HCT116 (cell line): ENCODE measurements at regions not wholly inside any gene's neighbourhood (a gene's known extent, or its start where the extent isn't known, plus 50 kb on each side); places are given as distances from the start of the nearest gene placed in this dataset.

ENCODE experiments used
- EGR1 ChIP-seq: IDR thresholded peaks from 2 replicates; pipeline ENCODE4 v1.6.1; 2012; ENCODE audit warnings: low read depth
- EZH2 ChIP-seq: fragments of 200-600 bp; sonication (generic); IDR thresholded peaks from 2 replicates; pipeline ENCODE4 v1.6.1; 2017; ENCODE audit warnings: antibody characterized with exemption, mixed run types
- EZH2phosphoT487 ChIP-seq: fragments of 200-600 bp; IDR thresholded peaks from 2 replicates; pipeline ENCODE4 v1.6.1; 2018; ENCODE audit warnings: antibody characterized with exemption, borderline replicate concordance
- POLR2A ChIP-seq: IDR thresholded peaks from 2 replicates; pipeline ENCODE4 v1.7.0; 2011; ENCODE audit warnings: borderline replicate concordance; ENCODE audit not compliant: insufficient read depth, insufficient read length; ENCODE audit errors: extremely low read depth
- POLR2AphosphoS5 ChIP-seq: IDR thresholded peaks from 2 replicates; pipeline ENCODE4 v1.6.1; 2011; ENCODE audit warnings: mild to moderate bottlenecking, low read depth, low read length, moderate library complexity
- RAD21 ChIP-seq: IDR thresholded peaks from 2 replicates; pipeline ENCODE4 v1.6.1; 2012; ENCODE audit warnings: low read depth, mild to moderate bottlenecking
- SIN3A ChIP-seq: IDR thresholded peaks from 2 replicates; pipeline ENCODE4 v1.6.1; 2012; ENCODE audit warnings: low read depth
- SP1 ChIP-seq: IDR thresholded peaks from 2 replicates; pipeline ENCODE4 v1.6.1; 2012; ENCODE audit warnings: low read depth
- SRF ChIP-seq: IDR thresholded peaks from 2 replicates; pipeline ENCODE4 v1.6.1; 2012; ENCODE audit warnings: low read depth
- TCF7L2 ChIP-seq: IDR thresholded peaks from 2 replicates; pipeline ENCODE4 v1.7.0; 2011; ENCODE audit warnings: borderline replicate concordance, inconsistent platforms; ENCODE audit not compliant: insufficient read depth, insufficient read length; ENCODE audit errors: extremely low read depth
- YY1 ChIP-seq: IDR thresholded peaks from 2 replicates; pipeline ENCODE4 v1.6.1; 2011; ENCODE audit warnings: low read length, low read depth, moderate library complexity, mild to moderate bottlenecking; ENCODE audit not compliant: insufficient replicate concordance; ENCODE audit errors: extremely low read depth
- ZNF274 ChIP-seq: fragments of 200-500 bp; sonication (Bioruptor generic); IDR thresholded peaks from 2 replicates; pipeline ENCODE4 v1.6.1; 2014; ENCODE audit warnings: mild to moderate bottlenecking, low read depth, low read length, inconsistent platforms
- TF ChIP-seq, protein P1 (sequence below), 3 experiments: fragments of 200-600 bp in 1 of 3; sonication (generic) in 1 of 3; IDR thresholded peaks in 2 of 3; conservative IDR thresholded peaks in 1 of 3; 2 replicates each; pipeline ENCODE4 v1.5.1; 2012 to 2017; ENCODE audit warnings: low read depth in 2 of 3, low read length in 2 of 3, antibody characterized with exemption in 1 of 3, borderline replicate concordance in 1 of 3, control low read depth in 1 of 3, mild to moderate bottlenecking in 1 of 3, mixed read lengths in 1 of 3, mixed run types in 1 of 3, moderate library complexity in 1 of 3; ENCODE audit not compliant: insufficient read depth in 1 of 3
- TF ChIP-seq, protein P2 (sequence below): IDR thresholded peaks from 2 replicates; pipeline ENCODE4 v1.6.1; 2012; ENCODE audit warnings: low read depth

DNA sequence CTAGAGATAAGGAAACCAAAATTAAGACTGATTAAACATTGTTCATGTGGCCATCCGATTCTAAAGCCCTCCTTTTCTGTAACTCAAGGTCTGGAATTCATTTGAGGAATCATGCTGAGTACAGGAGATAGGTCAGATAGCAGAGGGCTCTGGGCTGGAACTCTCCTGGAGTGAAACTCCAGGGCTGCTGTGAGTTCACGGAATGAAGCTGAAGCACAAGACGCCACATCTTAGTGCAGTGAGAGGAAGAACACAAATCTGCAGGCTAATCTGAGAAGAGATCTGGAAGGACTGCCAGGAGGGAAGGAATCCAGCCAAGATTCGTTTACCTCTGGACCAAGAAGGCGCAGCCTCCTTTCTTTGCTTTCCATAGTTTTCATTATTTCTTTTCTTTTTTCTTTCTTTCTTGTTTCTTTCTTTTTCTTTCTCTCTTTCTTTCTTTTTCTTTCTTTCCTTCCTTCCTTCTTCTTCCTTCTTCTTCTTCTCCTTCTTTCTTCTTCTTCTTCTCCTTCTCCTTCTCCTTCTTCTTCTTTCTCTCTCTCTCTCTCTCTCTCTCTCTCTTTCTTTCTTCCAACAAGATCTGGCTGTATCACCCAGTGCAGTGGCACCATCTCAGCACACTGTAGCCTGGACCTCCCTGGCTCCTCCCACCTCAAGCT, 74.8 kb upstream of the ATP1B1 start:
- no peak for TF ChIP-seq POLR2A
- TF ChIP-seq, protein P1, sequence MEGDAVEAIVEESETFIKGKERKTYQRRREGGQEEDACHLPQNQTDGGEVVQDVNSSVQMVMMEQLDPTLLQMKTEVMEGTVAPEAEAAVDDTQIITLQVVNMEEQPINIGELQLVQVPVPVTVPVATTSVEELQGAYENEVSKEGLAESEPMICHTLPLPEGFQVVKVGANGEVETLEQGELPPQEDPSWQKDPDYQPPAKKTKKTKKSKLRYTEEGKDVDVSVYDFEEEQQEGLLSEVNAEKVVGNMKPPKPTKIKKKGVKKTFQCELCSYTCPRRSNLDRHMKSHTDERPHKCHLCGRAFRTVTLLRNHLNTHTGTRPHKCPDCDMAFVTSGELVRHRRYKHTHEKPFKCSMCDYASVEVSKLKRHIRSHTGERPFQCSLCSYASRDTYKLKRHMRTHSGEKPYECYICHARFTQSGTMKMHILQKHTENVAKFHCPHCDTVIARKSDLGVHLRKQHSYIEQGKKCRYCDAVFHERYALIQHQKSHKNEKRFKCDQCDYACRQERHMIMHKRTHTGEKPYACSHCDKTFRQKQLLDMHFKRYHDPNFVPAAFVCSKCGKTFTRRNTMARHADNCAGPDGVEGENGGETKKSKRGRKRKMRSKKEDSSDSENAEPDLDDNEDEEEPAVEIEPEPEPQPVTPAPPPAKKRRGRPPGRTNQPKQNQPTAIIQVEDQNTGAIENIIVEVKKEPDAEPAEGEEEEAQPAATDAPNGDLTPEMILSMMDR (IDR thresholded peaks at IDR 0.05 in 2 of 3, conservative IDR thresholded peaks at IDR 0.05 in 1 of 3; ENCODE audit: borderline replicate concordance in 1 of 3, insufficient read depth in 1 of 3, low read depth in 2 of 3, low read length in 2 of 3), result no peak
- TF ChIP-seq SP1, result no peak
- no peak for TF ChIP-seq TCF7L2
- TF ChIP-seq EZH2phosphoT487, result no peak
- no peak for TF ChIP-seq EZH2
- no peak for TF ChIP-seq SRF
- no peak for TF ChIP-seq SIN3A
- TF ChIP-seq POLR2AphosphoS5, result no peak
- TF ChIP-seq YY1, result no peak
- TF ChIP-seq, protein P2, sequence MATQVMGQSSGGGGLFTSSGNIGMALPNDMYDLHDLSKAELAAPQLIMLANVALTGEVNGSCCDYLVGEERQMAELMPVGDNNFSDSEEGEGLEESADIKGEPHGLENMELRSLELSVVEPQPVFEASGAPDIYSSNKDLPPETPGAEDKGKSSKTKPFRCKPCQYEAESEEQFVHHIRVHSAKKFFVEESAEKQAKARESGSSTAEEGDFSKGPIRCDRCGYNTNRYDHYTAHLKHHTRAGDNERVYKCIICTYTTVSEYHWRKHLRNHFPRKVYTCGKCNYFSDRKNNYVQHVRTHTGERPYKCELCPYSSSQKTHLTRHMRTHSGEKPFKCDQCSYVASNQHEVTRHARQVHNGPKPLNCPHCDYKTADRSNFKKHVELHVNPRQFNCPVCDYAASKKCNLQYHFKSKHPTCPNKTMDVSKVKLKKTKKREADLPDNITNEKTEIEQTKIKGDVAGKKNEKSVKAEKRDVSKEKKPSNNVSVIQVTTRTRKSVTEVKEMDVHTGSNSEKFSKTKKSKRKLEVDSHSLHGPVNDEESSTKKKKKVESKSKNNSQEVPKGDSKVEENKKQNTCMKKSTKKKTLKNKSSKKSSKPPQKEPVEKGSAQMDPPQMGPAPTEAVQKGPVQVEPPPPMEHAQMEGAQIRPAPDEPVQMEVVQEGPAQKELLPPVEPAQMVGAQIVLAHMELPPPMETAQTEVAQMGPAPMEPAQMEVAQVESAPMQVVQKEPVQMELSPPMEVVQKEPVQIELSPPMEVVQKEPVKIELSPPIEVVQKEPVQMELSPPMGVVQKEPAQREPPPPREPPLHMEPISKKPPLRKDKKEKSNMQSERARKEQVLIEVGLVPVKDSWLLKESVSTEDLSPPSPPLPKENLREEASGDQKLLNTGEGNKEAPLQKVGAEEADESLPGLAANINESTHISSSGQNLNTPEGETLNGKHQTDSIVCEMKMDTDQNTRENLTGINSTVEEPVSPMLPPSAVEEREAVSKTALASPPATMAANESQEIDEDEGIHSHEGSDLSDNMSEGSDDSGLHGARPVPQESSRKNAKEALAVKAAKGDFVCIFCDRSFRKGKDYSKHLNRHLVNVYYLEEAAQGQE, result no peak
- no peak for TF ChIP-seq ZNF274
- TF ChIP-seq RAD21, result no peak
- TF ChIP-seq EGR1, result no peak
